GM12873 (cell line): ENCODE measurements at regions not wholly inside any gene's neighbourhood (a gene's known extent, or its start where the extent isn't known, plus 50 kb on each side); places are given as distances from the start of the nearest gene placed in this dataset.

Source experiments
- TF ChIP-seq, protein P1 (sequence below): IDR thresholded peaks from 2 replicates; pipeline ENCODE4 v1.5.1; 2012; ENCODE audit warnings: low read depth, mild to moderate bottlenecking, moderate library complexity, low read length, control low read depth; ENCODE audit not compliant: insufficient read depth; ENCODE audit errors: missing control alignments

DNA sequence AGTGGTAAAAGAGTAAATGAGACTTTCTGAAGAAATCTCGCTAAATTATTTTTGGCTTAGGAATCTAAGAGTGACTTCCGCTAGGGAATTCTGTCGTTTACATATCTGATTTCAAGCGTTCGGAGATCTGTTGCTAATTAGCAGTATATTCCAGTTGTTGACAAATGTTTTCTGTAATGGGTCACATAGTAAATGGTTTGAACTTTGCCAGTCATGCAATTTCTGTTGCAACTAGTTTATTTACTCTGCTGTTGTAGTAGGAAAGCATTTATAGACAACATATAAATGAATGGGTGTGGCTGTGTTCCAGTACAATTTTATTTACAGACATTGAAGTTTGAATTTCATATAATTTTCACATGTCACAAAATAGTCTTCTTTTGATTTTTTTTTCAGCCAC lies 57.4 kb upstream of the JAK2 start:
- TF ChIP-seq, protein P1, sequence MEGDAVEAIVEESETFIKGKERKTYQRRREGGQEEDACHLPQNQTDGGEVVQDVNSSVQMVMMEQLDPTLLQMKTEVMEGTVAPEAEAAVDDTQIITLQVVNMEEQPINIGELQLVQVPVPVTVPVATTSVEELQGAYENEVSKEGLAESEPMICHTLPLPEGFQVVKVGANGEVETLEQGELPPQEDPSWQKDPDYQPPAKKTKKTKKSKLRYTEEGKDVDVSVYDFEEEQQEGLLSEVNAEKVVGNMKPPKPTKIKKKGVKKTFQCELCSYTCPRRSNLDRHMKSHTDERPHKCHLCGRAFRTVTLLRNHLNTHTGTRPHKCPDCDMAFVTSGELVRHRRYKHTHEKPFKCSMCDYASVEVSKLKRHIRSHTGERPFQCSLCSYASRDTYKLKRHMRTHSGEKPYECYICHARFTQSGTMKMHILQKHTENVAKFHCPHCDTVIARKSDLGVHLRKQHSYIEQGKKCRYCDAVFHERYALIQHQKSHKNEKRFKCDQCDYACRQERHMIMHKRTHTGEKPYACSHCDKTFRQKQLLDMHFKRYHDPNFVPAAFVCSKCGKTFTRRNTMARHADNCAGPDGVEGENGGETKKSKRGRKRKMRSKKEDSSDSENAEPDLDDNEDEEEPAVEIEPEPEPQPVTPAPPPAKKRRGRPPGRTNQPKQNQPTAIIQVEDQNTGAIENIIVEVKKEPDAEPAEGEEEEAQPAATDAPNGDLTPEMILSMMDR: no peak

DNA sequence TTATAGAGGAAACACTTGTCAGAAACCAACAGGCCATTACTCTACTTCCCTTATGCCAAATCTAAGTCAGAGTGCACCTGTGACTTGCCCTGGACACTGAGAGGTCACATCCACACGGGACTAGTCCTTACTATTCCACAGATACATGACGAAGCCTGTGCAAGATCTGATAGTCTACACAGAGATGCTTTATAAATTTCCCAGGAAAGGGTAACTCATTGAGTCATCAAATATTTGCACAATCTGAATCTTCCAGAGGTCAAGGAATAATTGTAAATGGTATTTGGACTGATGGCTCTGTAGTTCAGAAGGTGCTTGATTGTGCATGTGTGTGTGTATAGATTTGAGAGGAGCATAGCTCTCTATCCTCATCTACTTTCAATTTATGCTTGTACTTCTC lies 55.2 kb upstream of the JAK2 start:
- TF ChIP-seq, protein P1: no peak

DNA sequence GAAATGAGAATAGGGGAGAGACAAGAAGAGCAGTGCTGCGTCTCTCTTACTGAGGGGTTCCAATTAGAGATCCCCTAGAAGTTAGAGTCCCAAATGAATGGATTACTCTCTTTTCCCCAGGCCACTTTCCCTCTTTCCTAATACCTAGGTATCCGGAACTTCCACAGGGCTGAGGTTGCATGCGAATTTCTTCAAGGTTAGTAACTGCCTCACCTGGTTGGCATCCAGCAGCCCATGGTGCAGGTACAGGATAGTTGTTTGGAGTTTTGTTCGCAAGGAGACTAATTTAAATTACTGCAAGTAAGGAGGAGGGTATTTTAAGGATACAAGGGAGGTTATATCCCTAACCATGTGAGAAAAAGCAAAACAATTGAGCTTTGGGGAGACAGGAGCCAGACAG lies 52.4 kb upstream of the JAK2 start:
- TF ChIP-seq, protein P1: no peak

DNA sequence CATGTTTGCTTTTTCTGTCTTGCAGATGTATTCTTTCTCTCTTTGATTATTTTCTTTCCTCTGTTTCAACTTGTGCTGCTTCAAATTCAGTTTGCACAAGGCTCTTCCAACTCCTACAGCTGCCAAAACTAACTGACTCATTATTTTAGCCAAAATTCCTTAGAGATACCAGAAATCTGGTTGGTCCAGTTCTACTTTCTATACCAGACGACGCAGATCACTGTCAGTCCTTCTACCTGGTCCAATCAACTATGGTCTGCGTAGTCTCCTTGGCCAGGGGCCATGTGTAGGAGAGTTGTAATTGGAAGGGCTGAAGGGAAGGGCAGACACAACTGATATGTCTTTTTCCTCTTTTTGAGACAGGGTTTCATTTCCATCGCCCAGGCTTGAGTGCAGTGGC lies 51.9 kb upstream of the JAK2 start:
- TF ChIP-seq, protein P1: no peak

DNA sequence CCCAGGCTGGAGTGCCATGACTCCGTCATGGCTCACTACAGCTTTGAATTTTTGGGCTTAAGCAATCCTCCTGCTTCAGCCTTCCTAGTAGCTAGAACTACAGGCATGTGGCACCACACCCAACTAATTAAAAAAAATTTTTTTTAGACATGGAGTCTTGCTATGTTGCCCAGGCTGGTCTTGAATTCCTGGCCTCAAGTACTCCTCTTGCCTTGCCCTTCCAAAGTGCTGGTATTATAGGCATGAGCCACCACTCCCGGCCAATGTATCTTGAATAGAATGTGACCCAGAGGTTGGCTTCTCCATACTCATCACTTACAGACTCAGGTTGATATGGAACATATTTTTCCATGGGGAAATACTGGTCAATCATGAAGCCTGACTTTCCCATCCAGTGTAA lies 51.2 kb upstream of the JAK2 start:
- TF ChIP-seq, protein P1: no peak

DNA sequence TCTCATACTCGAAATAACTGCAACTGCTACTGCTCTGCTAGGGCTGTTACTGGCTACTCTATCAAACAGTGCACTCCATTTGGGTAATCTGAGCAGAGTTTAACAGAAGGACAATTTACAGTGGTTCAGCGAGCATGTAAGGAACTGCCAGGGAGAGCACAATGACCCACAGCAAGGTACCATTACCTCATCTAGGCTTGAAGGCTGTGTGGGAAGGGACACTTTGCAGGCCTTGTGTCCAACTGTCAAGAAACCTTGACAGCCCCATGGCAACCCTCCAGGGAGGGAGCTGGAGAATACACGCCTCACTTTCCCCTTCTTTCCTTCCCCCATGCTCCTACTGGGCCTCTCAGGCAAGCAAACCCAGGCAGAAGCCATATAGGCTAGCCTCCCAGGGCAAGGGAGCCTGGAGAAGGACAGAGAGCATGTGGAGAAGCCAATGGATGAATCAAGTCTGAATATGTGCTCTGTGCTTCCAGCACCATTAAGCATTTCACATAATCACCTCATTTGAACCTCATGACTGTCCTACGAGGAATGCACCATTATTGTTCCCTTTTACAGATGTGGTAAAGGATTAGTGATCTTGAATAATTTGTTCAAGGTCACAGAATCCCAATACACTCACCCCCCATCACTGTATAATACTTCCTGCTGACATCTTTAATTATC lies 49.9 kb upstream of the JAK2 start:
- TF ChIP-seq, protein P1: no peak
